ENCODE measurements at regions not wholly inside any gene's neighbourhood (a gene's known extent, or its start where the extent isn't known, plus 50 kb on each side); places are given as distances from the start of the nearest gene placed in this dataset.

- TF ChIP-seq EGR1 (IDR thresholded peaks at IDR 0.05; ENCODE audit: low read depth) (no peak), POLR2A (IDR thresholded peaks at IDR 0.05; ENCODE audit: borderline replicate concordance, extremely low read depth, insufficient read depth, insufficient read length) (no peak), CTCF (IDR thresholded peaks at IDR 0.05 in 2 of 3, conservative IDR thresholded peaks at IDR 0.05 in 1 of 3; ENCODE audit: borderline replicate concordance in 1 of 3, insufficient read depth in 1 of 3, low read depth in 2 of 3, low read length in 2 of 3) (no peak), TCF7L2 (IDR thresholded peaks at IDR 0.05; ENCODE audit: borderline replicate concordance, extremely low read depth, insufficient read depth, insufficient read length) (no peak), SP1 (IDR thresholded peaks at IDR 0.05; ENCODE audit: low read depth) (no peak), REST (IDR thresholded peaks at IDR 0.05; ENCODE audit: low read depth) (no peak), JUND (IDR thresholded peaks at IDR 0.05) (no peak), EZH2 (IDR thresholded peaks at IDR 0.05) (no peak), CEBPB (IDR thresholded peaks at IDR 0.05; ENCODE audit: low read depth) (no peak), ZNF274 (IDR thresholded peaks at IDR 0.05; ENCODE audit: low read depth, low read length) (no peak), ZBTB33 (IDR thresholded peaks at IDR 0.05; ENCODE audit: extremely low read depth, insufficient replicate concordance, low read length) (no peak), MAX (IDR thresholded peaks at IDR 0.05) (no peak), SRF (IDR thresholded peaks at IDR 0.05; ENCODE audit: low read depth) (no peak), FOSL1 (IDR thresholded peaks at IDR 0.05; ENCODE audit: low read depth) (no peak)
These were observed 256.9 kb downstream of the POM121L12 start for GRCh38 chr7:53292341-53292740.

Data from HCT116 (cell line).